H9 (cell line): ENCODE measurements at regions not wholly inside any gene's neighbourhood (a gene's known extent, or its start where the extent isn't known, plus 50 kb on each side); places are given as distances from the start of the nearest gene placed in this dataset.

Source experiments
- DNase-seq: peaks from one replicate; pipeline ENCODE4 v3.0.0-alpha.2; 2017
- H2AFZ ChIP-seq: one replicate; pipeline ENCODE4 v1.6.1; 2013; ENCODE audit warnings: mild to moderate bottlenecking, low read length, control low read depth, moderate library complexity
- H2AK5ac ChIP-seq: 2 replicates; pipeline ENCODE4 v1.6.1; 2013; ENCODE audit warnings: low read length, control low read depth, mixed read lengths; ENCODE audit not compliant: insufficient read length
- H2BK120ac ChIP-seq: one replicate; pipeline ENCODE4 v1.6.1; 2013; ENCODE audit warnings: low read depth, mild to moderate bottlenecking, low read length, control low read depth, inconsistent platforms; ENCODE audit not compliant: poor library complexity, severe bottlenecking
- H2BK12ac ChIP-seq: 2 replicates; pipeline ENCODE4 v1.6.1; 2013; ENCODE audit warnings: low read length, control low read depth, mixed read lengths, low read depth; ENCODE audit not compliant: insufficient read length
- H2BK15ac ChIP-seq: 2 replicates; pipeline ENCODE4 v1.6.1; 2013; ENCODE audit warnings: low read depth, low read length, control low read depth
- H2BK20ac ChIP-seq: one replicate; pipeline ENCODE4 v1.6.1; 2013; ENCODE audit warnings: low read depth, mild to moderate bottlenecking, low read length, control low read depth, inconsistent platforms; ENCODE audit not compliant: poor library complexity, severe bottlenecking
- H2BK5ac ChIP-seq: 2 replicates; pipeline ENCODE4 v1.6.1; 2013; ENCODE audit warnings: low read length, control low read depth, mixed read lengths; ENCODE audit not compliant: insufficient read length
- H3K14ac ChIP-seq: 2 replicates; pipeline ENCODE4 v1.6.1; 2013; ENCODE audit warnings: low read length, control low read depth; ENCODE audit not compliant: insufficient read depth
- H3K18ac ChIP-seq: 2 replicates; pipeline ENCODE4 v1.6.1; 2013; ENCODE audit warnings: low read depth, mild to moderate bottlenecking, mixed read lengths, low read length, control low read depth; ENCODE audit not compliant: insufficient read length
- H3K23ac ChIP-seq: 2 replicates; pipeline ENCODE4 v1.6.1; 2013; ENCODE audit warnings: low read length, control low read depth, mixed read lengths, low read depth; ENCODE audit not compliant: insufficient read length
- H3K23me2 ChIP-seq: 2 replicates; pipeline ENCODE4 v1.6.1; 2013; ENCODE audit warnings: low read depth, mild to moderate bottlenecking, mixed read lengths, low read length, control low read depth; ENCODE audit not compliant: insufficient read length, poor library complexity, severe bottlenecking
- H3K27ac ChIP-seq: 2 replicates; pipeline ENCODE4 v1.5.1; 2013; ENCODE audit warnings: low read length, control low read depth, mixed read lengths, low read depth; ENCODE audit not compliant: insufficient read length
- H3K27me3 ChIP-seq: 2 replicates; pipeline ENCODE4 v1.6.1; 2013; ENCODE audit warnings: low read length, control low read depth, inconsistent platforms; ENCODE audit not compliant: insufficient read depth
- H3K4ac ChIP-seq: 2 replicates; pipeline ENCODE4 v1.6.1; 2013; ENCODE audit warnings: low read depth, mild to moderate bottlenecking, control low read depth, inconsistent platforms, low read length, moderate library complexity
- H3K4me1 ChIP-seq: 2 replicates; pipeline ENCODE4 v1.6.1; 2013; ENCODE audit warnings: low read length, control low read depth, inconsistent platforms; ENCODE audit not compliant: insufficient read depth
- H3K4me2 ChIP-seq: 2 replicates; pipeline ENCODE4 v1.6.1; 2013; ENCODE audit warnings: low read length, control low read depth, mixed read lengths; ENCODE audit not compliant: insufficient read length, insufficient read depth
- H3K56ac ChIP-seq: 2 replicates; pipeline ENCODE4 v1.6.1; 2013; ENCODE audit warnings: low read depth, mild to moderate bottlenecking, mixed read lengths, low read length, control low read depth; ENCODE audit not compliant: insufficient read length
- H3K79me1 ChIP-seq: 2 replicates; pipeline ENCODE4 v1.6.1; 2013; ENCODE audit warnings: low read depth, mild to moderate bottlenecking, moderate library complexity, low read length, control low read depth, inconsistent platforms; ENCODE audit not compliant: insufficient read depth, poor library complexity, severe bottlenecking
- H3K79me2 ChIP-seq: 2 replicates; pipeline ENCODE4 v1.6.1; 2013; ENCODE audit warnings: low read length, control low read depth, inconsistent platforms; ENCODE audit not compliant: insufficient read depth
- H3K9ac ChIP-seq: 2 replicates; pipeline ENCODE4 v1.6.1; 2013; ENCODE audit warnings: low read length, control low read depth, mixed read lengths; ENCODE audit not compliant: insufficient read length; ENCODE audit errors: extremely low read depth
- H3K9me3 ChIP-seq: one replicate; pipeline ENCODE4 v1.6.1; 2013; ENCODE audit warnings: low read depth, low read length, inconsistent platforms; ENCODE audit not compliant: control insufficient read depth
- H3T11ph ChIP-seq: one replicate; pipeline ENCODE4 v1.6.1; 2013; ENCODE audit warnings: mild to moderate bottlenecking, low read length, control low read depth, inconsistent platforms
- H4K20me1 ChIP-seq: one replicate; pipeline ENCODE4 v1.6.1; 2013; ENCODE audit not compliant: control insufficient read depth, insufficient read length, insufficient read depth
- H4K5ac ChIP-seq: 2 replicates; pipeline ENCODE4 v1.6.1; 2013; ENCODE audit warnings: low read depth, mild to moderate bottlenecking, mixed read lengths, low read length, control low read depth; ENCODE audit not compliant: insufficient read length
- H4K8ac ChIP-seq: replicated peaks from 2 replicates; pipeline ENCODE4 v1.6.1; 2013; ENCODE audit warnings: low read length, control low read depth, mixed read lengths, low read depth; ENCODE audit not compliant: insufficient read length
- H4K91ac ChIP-seq: 2 replicates; pipeline ENCODE4 v1.6.1; 2013; ENCODE audit warnings: low read depth, mild to moderate bottlenecking, moderate library complexity, mixed read lengths, low read length, control low read depth; ENCODE audit not compliant: insufficient read length
- H3K27ac Mint-ChIP-seq, 3 experiments: 2 replicates in 2 of 3; 3 replicates in 1 of 3; pipeline ENCODE4 v1.8.0; 2020 to 2021; ENCODE audit warnings: mixed read lengths in 3 of 3, mild to moderate bottlenecking in 1 of 3, moderate library complexity in 1 of 3
- H3K27me3 Mint-ChIP-seq: 2 replicates; pipeline ENCODE4 v1.8.0; 2021; ENCODE audit warnings: low read depth, mild to moderate bottlenecking, moderate library complexity, mixed read lengths
- H3K36me3 Mint-ChIP-seq, 3 experiments: 2 replicates in 2 of 3; 3 replicates in 1 of 3; pipeline ENCODE4 v1.8.0; 2020 to 2021; ENCODE audit warnings: low read depth in 3 of 3, mixed read lengths in 3 of 3; ENCODE audit not compliant: insufficient read depth in 1 of 3
- H3K4me1 Mint-ChIP-seq, 2 experiments: 2 replicates each; pipeline ENCODE4 v1.8.0; 2020; ENCODE audit warnings: mixed read lengths in 2 of 2
- H3K4me3 Mint-ChIP-seq, 2 experiments: 2 replicates in 1 of 2; 3 replicates in 1 of 2; pipeline ENCODE4 v1.8.0; 2020 to 2021; ENCODE audit warnings: mild to moderate bottlenecking in 2 of 2, mixed read lengths in 2 of 2, moderate library complexity in 1 of 2
- H3K9me3 Mint-ChIP-seq, 2 experiments: 2 replicates in 1 of 2; 3 replicates in 1 of 2; pipeline ENCODE4 v1.8.0; 2020; ENCODE audit warnings: mild to moderate bottlenecking in 2 of 2, mixed read lengths in 2 of 2, moderate library complexity in 1 of 2
- WGBS: extraction: QIAGEN DNeasy Blood & Tissue Kit; methylation state at CpG from one replicate; pipeline ENCODE4 v1.1.7; 2013; ENCODE audit warnings: missing lambda C conversion rate, low lambda C conversion rate, mixed read lengths; ENCODE audit not compliant: insufficient read length; ENCODE audit errors: extremely low coverage; 5-methylcytosine and 5-hydroxymethylcytosine counted together
- TF ChIP-seq, protein P1 (sequence below): fragments of 200-600 bp; sonication (generic); conservative IDR thresholded peaks from 3 replicates; pipeline ENCODE4 v1.8.0; 2021; ENCODE audit warnings: antibody characterized with exemption, mild to moderate bottlenecking

DNA sequence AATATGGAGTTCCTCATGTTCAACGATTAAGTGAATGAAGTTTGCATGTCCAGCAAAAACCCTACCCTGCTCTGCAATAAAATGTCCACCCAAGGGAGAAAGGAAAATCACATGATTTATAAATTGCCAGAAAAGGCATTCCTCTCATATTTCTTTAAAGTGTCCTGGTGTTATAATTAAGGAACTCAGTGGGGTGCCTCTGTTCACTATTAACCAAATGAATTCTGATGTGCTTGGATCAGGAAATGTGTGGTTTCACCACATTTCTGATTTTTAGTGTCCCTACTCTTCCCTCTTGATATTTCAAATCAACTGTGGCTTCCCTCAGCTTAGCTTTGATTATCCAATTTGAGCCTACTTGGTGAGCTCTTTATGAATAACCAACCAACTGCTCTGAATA, 208.1 kb downstream of the PHLDA1 start:
- peaks cover 1% of the 10 kb centered on the region; the same call in 1 of the 2 replicates for H3K27me3 Mint-ChIP-seq
- Histone ChIP-seq H2BK20ac (no peak overlapping the region), H3K27me3 (no peaks in the 10 kb centered on the region), H3K23ac (no peak overlapping the region), H3T11ph (no peak overlapping the region), H3K9me3 (no peaks in the 10 kb centered on the region), H3K4ac (no peak overlapping the region), H2BK12ac (no peak overlapping the region), H3K27ac (no peak overlapping the region), H2BK15ac (no peak overlapping the region), H2AFZ (no peak overlapping the region), H4K91ac (no peak overlapping the region), H3K18ac (no peak overlapping the region), H4K8ac (no peak overlapping the region), H2AK5ac (no peak overlapping the region), H3K14ac (no peak overlapping the region), H4K20me1 (no peaks in the 10 kb centered on the region), H3K9ac (no peak overlapping the region), H3K56ac (no peak overlapping the region), H2BK120ac (no peak overlapping the region), H4K5ac (no peak overlapping the region), H2BK5ac (no peak overlapping the region), H3K23me2 (no peaks in the 10 kb centered on the region), H3K79me2 (no peaks in the 10 kb centered on the region), H3K4me1 (peaks cover 7% of the 10 kb centered on the region; the same call in 1 of the 2 replicates), H3K4me2 (no peak overlapping the region), H3K79me1 (no peaks in the 10 kb centered on the region)
- H3K27ac Mint-ChIP-seq: no peak overlapping the region
- H3K4me1 Mint-ChIP-seq: peaks cover 26 to 27% of the 10 kb centered on the region in 2 experiments
- H3K9me3 Mint-ChIP-seq: no peaks in the 10 kb centered on the region
- no peaks in the 10 kb centered on the region for H3K36me3 Mint-ChIP-seq
- no peak overlapping the region for H3K4me3 Mint-ChIP-seq
- no CpG with 5 or more reads among the region's 1 CpG for WGBS
- DNase-seq: no peak
- TF ChIP-seq, protein P1, sequence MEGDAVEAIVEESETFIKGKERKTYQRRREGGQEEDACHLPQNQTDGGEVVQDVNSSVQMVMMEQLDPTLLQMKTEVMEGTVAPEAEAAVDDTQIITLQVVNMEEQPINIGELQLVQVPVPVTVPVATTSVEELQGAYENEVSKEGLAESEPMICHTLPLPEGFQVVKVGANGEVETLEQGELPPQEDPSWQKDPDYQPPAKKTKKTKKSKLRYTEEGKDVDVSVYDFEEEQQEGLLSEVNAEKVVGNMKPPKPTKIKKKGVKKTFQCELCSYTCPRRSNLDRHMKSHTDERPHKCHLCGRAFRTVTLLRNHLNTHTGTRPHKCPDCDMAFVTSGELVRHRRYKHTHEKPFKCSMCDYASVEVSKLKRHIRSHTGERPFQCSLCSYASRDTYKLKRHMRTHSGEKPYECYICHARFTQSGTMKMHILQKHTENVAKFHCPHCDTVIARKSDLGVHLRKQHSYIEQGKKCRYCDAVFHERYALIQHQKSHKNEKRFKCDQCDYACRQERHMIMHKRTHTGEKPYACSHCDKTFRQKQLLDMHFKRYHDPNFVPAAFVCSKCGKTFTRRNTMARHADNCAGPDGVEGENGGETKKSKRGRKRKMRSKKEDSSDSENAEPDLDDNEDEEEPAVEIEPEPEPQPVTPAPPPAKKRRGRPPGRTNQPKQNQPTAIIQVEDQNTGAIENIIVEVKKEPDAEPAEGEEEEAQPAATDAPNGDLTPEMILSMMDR: no peak
